A673 (cell line): ENCODE measurements at regions not wholly inside any gene's neighbourhood (a gene's known extent, or its start where the extent isn't known, plus 50 kb on each side); places are given as distances from the start of the nearest gene placed in this dataset.

ENCODE experiments used
- BruUV-seq: library from RNA; stranded (reverse); fragments of 400-500 nt; replicated peaks from 2 replicates; lab custom pipeline; 2021; lab: Mats Ljungman, UMichigan
- CTCF ChIA-PET: fragments of 300-600 bp; sonication (Branson Sonifier 250); formaldehyde crosslinking; loops from one replicate; lab custom pipeline; 2022; ENCODE audit warnings: antibody characterized with exemption; lab: Charles Lee
- POLR2A ChIA-PET: fragments of 300-600 bp; sonication (Branson Sonifier 250); formaldehyde crosslinking; loops from one replicate; lab custom pipeline; 2022; ENCODE audit warnings: antibody characterized with exemption; ENCODE audit not compliant: low non-redundant PET; lab: Charles Lee
- DNase-seq: peaks from one replicate; pipeline ENCODE4 v3.0.0-alpha.2; 2015; ENCODE audit warnings: low spot score
- H3K27ac ChIP-seq: fragments of 200-600 bp; sonication (generic); 2 replicates; pipeline ENCODE4 v1.5.1; 2016; ENCODE audit warnings: mixed run types, low read depth, mild to moderate bottlenecking, mixed read lengths, antibody characterized with exemption, low read length; ENCODE audit not compliant: poor library complexity, severe bottlenecking
- H3K27me3 ChIP-seq: fragments of 200-600 bp; sonication (generic); replicated peaks from 2 replicates; pipeline ENCODE4 v1.6.1; 2017; ENCODE audit warnings: mixed run types, low read depth, mild to moderate bottlenecking, mixed read lengths, antibody characterized with exemption, low read length; ENCODE audit not compliant: insufficient read depth, poor library complexity
- H3K36me3 ChIP-seq: fragments of 200-600 bp; sonication (generic); 2 replicates; pipeline ENCODE4 v1.6.1; 2016; ENCODE audit warnings: mixed run types, mild to moderate bottlenecking, mixed read lengths, antibody characterized with exemption, low read length; ENCODE audit not compliant: insufficient read depth, poor library complexity, severe bottlenecking
- H3K4me1 ChIP-seq: fragments of 200-600 bp; sonication (generic); 2 replicates; pipeline ENCODE4 v1.6.1; 2017; ENCODE audit warnings: mixed run types, mild to moderate bottlenecking, mixed read lengths, antibody characterized with exemption, low read length; ENCODE audit not compliant: insufficient read depth, poor library complexity, severe bottlenecking
- H3K4me3 ChIP-seq: fragments of 200-600 bp; sonication (generic); 2 replicates; pipeline ENCODE4 v1.5.1; 2016; ENCODE audit warnings: low read depth, mixed run types, mild to moderate bottlenecking, mixed read lengths, low read length; ENCODE audit not compliant: poor library complexity, severe bottlenecking
- H3K9me3 ChIP-seq: fragments of 200-600 bp; sonication (generic); 2 replicates; pipeline ENCODE4 v1.6.1; 2016; ENCODE audit warnings: mixed run types, low read depth, mild to moderate bottlenecking, mixed read lengths, antibody characterized with exemption, low read length; ENCODE audit not compliant: poor library complexity, severe bottlenecking
- EZH2 ChIP-seq: fragments of 200-600 bp; sonication (generic); IDR thresholded peaks from 2 replicates; pipeline ENCODE4 v1.6.1; 2017; ENCODE audit warnings: borderline replicate concordance, low read depth, mild to moderate bottlenecking, mixed read lengths, antibody characterized with exemption, low read length; ENCODE audit not compliant: poor library complexity, severe bottlenecking
- intact Hi-C: fragments of 100-400 bp; cut with micrococcal nuclease; formaldehyde crosslinking; loops from one replicate; pipeline ENCODE4 v1.10.0; 2022; ENCODE audit not compliant: unreplicated experiment
- TF ChIP-seq, protein P1 (sequence below): fragments of 300-800, 200-600 bp; sonication (generic); conservative IDR thresholded peaks from 2 replicates; pipeline ENCODE4 v1.5.1; 2017; ENCODE audit warnings: low read depth, mild to moderate bottlenecking, antibody characterized with exemption, low read length, moderate library complexity, mixed read lengths

DNA sequence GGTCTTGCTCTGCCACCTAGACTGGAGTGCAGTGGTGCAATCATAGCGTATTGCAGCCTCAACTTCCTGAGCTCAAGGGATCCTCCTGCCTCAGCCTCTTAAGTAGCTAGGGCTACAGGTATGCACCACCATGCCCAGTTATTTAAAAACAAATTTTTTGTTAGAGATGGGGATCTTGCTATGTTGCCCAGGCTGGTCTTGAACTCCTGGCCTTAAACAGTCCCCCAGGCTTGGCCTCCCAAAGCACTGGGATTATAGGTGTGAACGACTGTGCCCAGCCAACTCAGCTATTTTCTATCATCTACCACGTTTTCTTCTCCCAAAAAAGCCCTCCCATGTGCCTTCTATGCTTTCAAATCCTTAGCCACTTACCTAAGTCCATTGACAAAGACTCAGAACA, 243.7 kb upstream of the SOX4 start:
- Histone ChIP-seq H3K4me3 (no peak overlapping the region), H3K4me1 (peaks cover 8% of the 10 kb centered on the region), H3K36me3 (no peaks in the 10 kb centered on the region), H3K27me3 (no peaks in the 10 kb centered on the region), H3K9me3 (no peaks in the 10 kb centered on the region), H3K27ac (no peak overlapping the region)
- no peak for DNase-seq
- ChIA-PET POLR2A (no interaction called here), CTCF (no interaction called here)
- no TSS peak for BruUV-seq
- TF ChIP-seq EZH2, result no peak
- TF ChIP-seq, protein P1, sequence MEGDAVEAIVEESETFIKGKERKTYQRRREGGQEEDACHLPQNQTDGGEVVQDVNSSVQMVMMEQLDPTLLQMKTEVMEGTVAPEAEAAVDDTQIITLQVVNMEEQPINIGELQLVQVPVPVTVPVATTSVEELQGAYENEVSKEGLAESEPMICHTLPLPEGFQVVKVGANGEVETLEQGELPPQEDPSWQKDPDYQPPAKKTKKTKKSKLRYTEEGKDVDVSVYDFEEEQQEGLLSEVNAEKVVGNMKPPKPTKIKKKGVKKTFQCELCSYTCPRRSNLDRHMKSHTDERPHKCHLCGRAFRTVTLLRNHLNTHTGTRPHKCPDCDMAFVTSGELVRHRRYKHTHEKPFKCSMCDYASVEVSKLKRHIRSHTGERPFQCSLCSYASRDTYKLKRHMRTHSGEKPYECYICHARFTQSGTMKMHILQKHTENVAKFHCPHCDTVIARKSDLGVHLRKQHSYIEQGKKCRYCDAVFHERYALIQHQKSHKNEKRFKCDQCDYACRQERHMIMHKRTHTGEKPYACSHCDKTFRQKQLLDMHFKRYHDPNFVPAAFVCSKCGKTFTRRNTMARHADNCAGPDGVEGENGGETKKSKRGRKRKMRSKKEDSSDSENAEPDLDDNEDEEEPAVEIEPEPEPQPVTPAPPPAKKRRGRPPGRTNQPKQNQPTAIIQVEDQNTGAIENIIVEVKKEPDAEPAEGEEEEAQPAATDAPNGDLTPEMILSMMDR, result no peak
- intact Hi-C loops, result no loop called here

DNA sequence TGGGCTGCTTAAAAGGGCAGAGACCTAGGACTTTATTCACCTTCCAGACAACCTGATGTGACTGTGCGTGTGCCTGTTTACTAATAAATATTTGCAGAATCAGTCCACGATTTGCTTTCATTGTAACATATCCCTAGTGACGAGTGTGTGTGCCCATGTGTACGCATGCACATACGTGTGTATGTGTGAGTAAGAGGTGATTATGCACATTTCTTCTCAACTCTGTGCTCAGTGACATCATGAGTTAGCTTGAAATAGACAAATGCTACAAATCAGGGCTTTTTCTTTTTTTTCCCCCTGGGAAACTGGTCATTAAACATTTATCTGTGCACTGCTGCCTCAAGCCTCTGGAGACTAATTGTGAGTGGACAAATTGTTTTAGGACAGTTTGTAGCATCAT, 242.6 kb upstream of the SOX4 start:
- H3K27me3 ChIP-seq, result no peaks in the 10 kb centered on the region
- no TSS peak for BruUV-seq
- peaks cover 8% of the 10 kb centered on the region for H3K4me1 ChIP-seq
- intact Hi-C loops, result no loop called here
- no peak overlapping the region for H3K27ac ChIP-seq
- no peaks in the 10 kb centered on the region for H3K9me3 ChIP-seq
- TF ChIP-seq EZH2, result no peak
- TF ChIP-seq, protein P1, result no peak
- CTCF ChIA-PET, result no interaction called here
- POLR2A ChIA-PET, result interaction anchor here (0.6 kb wide), 1 partner anchor 17 kb away, joined by 4 read pairs; no protein-coding TSS in a partner anchor
- H3K4me3 ChIP-seq, result no peak overlapping the region
- DNase-seq, result no peak
- H3K36me3 ChIP-seq, result no peaks in the 10 kb centered on the region

DNA sequence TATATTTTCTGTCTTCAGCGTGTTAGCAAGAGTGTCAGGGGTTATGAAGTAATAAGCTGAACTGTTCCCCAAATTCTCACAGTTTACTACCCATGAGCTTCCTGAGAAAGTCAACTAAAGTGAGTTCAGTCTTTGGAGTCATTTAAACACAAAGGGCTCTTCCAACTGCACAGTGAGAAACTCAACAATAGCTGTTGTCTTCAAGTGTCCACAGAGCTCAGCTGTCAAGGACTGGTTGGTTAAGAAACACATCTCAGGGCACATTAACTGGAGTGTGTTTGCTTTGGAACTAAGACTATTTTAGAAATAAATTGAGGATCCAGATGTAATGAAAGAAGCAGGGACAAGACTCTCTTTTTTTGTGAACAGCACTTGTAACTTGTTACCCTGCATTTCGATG, 241.4 kb upstream of the SOX4 start:
- no peaks in the 10 kb centered on the region for H3K27me3 ChIP-seq
- CTCF ChIA-PET, result no interaction called here
- H3K27ac ChIP-seq, result no peak overlapping the region
- intact Hi-C loops, result no loop called here
- H3K4me1 ChIP-seq, result peaks cover 8% of the 10 kb centered on the region
- no peak for DNase-seq
- BruUV-seq, result no TSS peak
- H3K4me3 ChIP-seq, result no peak overlapping the region
- POLR2A ChIA-PET, result interaction anchor here (1.0 kb wide), 1 partner anchor 40 kb away, joined by 3 read pairs; no protein-coding TSS in a partner anchor
- H3K36me3 ChIP-seq, result no peaks in the 10 kb centered on the region
- H3K9me3 ChIP-seq, result no peaks in the 10 kb centered on the region
- TF ChIP-seq, protein P1, result no peak
- no peak for TF ChIP-seq EZH2
